Duodenal mucosa (tissue), 2 donors: ENCODE measurements at regions not wholly inside any gene's neighbourhood (a gene's known extent, or its start where the extent isn't known, plus 50 kb on each side); places are given as distances from the start of the nearest gene placed in this dataset.

ENCODE experiments used
- H3K27ac ChIP-seq: one replicate; pipeline ENCODE4 v1.7.0; 2013; ENCODE audit warnings: low read depth, low read length
- H3K27me3 ChIP-seq, 2 donors: one replicate each; pipeline ENCODE4 v1.7.0; 2013; ENCODE audit warnings: low read length in 2 of 2, control low read depth in 1 of 2; ENCODE audit not compliant: insufficient read depth in 2 of 2, control insufficient read depth in 1 of 2
- H3K36me3 ChIP-seq, 2 donors: one replicate each; pipeline ENCODE4 v1.7.0; 2013; ENCODE audit warnings: low read length in 2 of 2, control low read depth in 1 of 2; ENCODE audit not compliant: insufficient read depth in 2 of 2, control insufficient read depth in 1 of 2
- H3K4me1 ChIP-seq, 2 donors: one replicate each; pipeline ENCODE4 v1.7.0; 2013; ENCODE audit warnings: low read length in 2 of 2, control low read depth in 1 of 2; ENCODE audit not compliant: insufficient read depth in 2 of 2, control insufficient read depth in 1 of 2
- H3K4me3 ChIP-seq, 2 donors: one replicate each; pipeline ENCODE4 v1.7.0; 2013; ENCODE audit warnings: low read length in 2 of 2, low read depth in 1 of 2
- H3K9ac ChIP-seq, 2 donors: one replicate each; pipeline ENCODE4 v1.7.0; 2013; ENCODE audit warnings: low read length in 2 of 2, low read depth in 1 of 2
- H3K9me3 ChIP-seq, 2 donors: one replicate each; pipeline ENCODE4 v1.7.0; 2013; ENCODE audit warnings: low read length in 2 of 2, control low read depth in 1 of 2; ENCODE audit not compliant: control insufficient read depth in 1 of 2

GRCh38 chr18:24773101-24773500 is 312.7 kb downstream of the HRH4 start:
- H3K27me3 ChIP-seq, result no peaks in the 10 kb centered on the region
- H3K36me3 ChIP-seq, result no peaks in the 10 kb centered on the region
- no peak overlapping the region for H3K4me3 ChIP-seq
- H3K9ac ChIP-seq, result no peak overlapping the region
- H3K9me3 ChIP-seq, result no peaks in the 10 kb centered on the region
- H3K4me1 ChIP-seq, result no peaks in the 10 kb centered on the region
- H3K27ac ChIP-seq, result no peak overlapping the region

GRCh38 chr18:24776019-24776418 is 315.6 kb downstream of the HRH4 start:
- H3K27ac ChIP-seq, result no peak overlapping the region
- H3K27me3 ChIP-seq, result no peaks in the 10 kb centered on the region
- peaks cover 0 to 5% of the 10 kb centered on the region in 2 donors for H3K4me1 ChIP-seq
- no peaks in the 10 kb centered on the region for H3K9me3 ChIP-seq
- H3K4me3 ChIP-seq, result no peak overlapping the region
- no peaks in the 10 kb centered on the region for H3K36me3 ChIP-seq
- no peak overlapping the region for H3K9ac ChIP-seq

DNA sequence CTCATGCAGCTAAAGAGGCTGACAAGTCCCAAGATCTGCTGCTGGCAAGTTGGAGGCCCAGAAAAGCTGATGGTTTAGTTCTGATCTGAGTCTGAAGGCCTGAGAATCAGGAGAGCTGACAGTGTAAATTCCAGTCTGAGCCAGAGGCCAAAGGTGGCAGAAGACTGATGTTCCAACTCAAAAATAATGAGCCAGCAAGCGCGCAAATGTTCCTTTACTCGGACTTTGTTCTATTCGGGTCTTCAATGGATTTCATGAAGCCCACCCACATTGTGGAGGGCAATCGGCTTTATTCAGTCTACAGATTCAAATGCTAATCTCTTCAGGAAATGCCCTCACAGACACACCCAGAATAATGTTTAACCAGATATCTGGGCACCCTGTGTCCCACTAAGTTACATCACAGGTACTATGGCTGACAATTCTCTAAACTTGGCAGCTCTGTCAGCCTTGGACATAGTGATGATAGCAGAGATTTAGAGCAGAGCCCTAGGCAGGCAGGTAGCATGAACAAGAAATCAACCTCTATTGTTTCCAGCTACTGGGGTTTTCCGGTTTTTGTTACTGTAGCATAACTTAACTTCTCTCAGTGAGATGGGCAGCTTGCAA is 318.5 kb downstream of the HRH4 start:
- H3K4me1 ChIP-seq, result peaks cover 0 to 5% of the 10 kb centered on the region in 2 donors
- no peaks in the 10 kb centered on the region for H3K9me3 ChIP-seq
- H3K36me3 ChIP-seq, result no peaks in the 10 kb centered on the region
- H3K27ac ChIP-seq, result no peak overlapping the region
- no peaks in the 10 kb centered on the region for H3K27me3 ChIP-seq
- H3K9ac ChIP-seq, result no peak overlapping the region
- H3K4me3 ChIP-seq, result no peak overlapping the region

DNA sequence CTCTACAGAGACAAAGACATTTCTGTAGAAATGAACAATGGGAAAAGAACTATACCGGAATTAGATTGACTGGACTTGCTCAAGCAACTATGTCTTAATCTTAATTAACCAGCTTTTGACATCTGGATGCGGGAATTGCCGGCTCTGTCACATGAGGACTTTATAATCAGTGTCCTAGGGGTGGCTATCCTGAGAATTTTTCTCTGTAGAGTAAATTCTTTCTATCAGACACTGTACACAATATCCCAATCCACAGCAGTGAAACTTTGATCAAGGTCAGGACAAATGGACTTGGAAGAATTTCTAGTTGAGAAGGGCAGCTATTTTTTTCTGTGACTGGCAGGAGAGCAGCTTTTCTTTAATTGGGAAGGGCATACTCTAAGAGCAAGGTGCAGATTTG is 322.1 kb downstream of the HRH4 start:
- Histone ChIP-seq H3K27ac (no peak overlapping the region), H3K27me3 (no peaks in the 10 kb centered on the region), H3K9me3 (no peaks in the 10 kb centered on the region), H3K36me3 (no peaks in the 10 kb centered on the region), H3K9ac (no peak overlapping the region), H3K4me1 (peaks cover 0 to 5% of the 10 kb centered on the region in 2 donors), H3K4me3 (no peak overlapping the region)

GRCh38 chr18:24785019-24785418 is 324.6 kb downstream of the HRH4 start:
- Histone ChIP-seq H3K9ac (no peak overlapping the region), H3K4me3 (no peak overlapping the region), H3K36me3 (no peaks in the 10 kb centered on the region), H3K27me3 (no peaks in the 10 kb centered on the region), H3K27ac (no peak overlapping the region), H3K4me1 (no peaks in the 10 kb centered on the region), H3K9me3 (no peaks in the 10 kb centered on the region)

GRCh38 chr18:24786027-24786426 is 325.6 kb downstream of the HRH4 start:
- Histone ChIP-seq H3K9me3 (no peaks in the 10 kb centered on the region), H3K27ac (no peak overlapping the region), H3K4me3 (no peak overlapping the region), H3K27me3 (no peaks in the 10 kb centered on the region), H3K36me3 (no peaks in the 10 kb centered on the region), H3K4me1 (no peaks in the 10 kb centered on the region), H3K9ac (no peak overlapping the region)

GRCh38 chr18:24790347-24790746 is 329.9 kb downstream of the HRH4 start:
- Histone ChIP-seq H3K27ac (no peak overlapping the region), H3K9me3 (no peaks in the 10 kb centered on the region), H3K4me1 (no peaks in the 10 kb centered on the region), H3K27me3 (peaks cover 0 to 2% of the 10 kb centered on the region in 2 donors), H3K9ac (no peak overlapping the region), H3K4me3 (no peak overlapping the region), H3K36me3 (no peaks in the 10 kb centered on the region)

- H3K4me3 ChIP-seq, result no peak overlapping the region
- no peak overlapping the region for H3K27ac ChIP-seq
- peaks cover 0 to 2% of the 10 kb centered on the region in 2 donors for H3K27me3 ChIP-seq
- no peaks in the 10 kb centered on the region for H3K36me3 ChIP-seq
- H3K9me3 ChIP-seq, result no peaks in the 10 kb centered on the region
- no peak overlapping the region for H3K9ac ChIP-seq
- H3K4me1 ChIP-seq, result no peaks in the 10 kb centered on the region
These were observed 331.5 kb downstream of the HRH4 start for GRCh38 chr18:24791751-24792545.

DNA sequence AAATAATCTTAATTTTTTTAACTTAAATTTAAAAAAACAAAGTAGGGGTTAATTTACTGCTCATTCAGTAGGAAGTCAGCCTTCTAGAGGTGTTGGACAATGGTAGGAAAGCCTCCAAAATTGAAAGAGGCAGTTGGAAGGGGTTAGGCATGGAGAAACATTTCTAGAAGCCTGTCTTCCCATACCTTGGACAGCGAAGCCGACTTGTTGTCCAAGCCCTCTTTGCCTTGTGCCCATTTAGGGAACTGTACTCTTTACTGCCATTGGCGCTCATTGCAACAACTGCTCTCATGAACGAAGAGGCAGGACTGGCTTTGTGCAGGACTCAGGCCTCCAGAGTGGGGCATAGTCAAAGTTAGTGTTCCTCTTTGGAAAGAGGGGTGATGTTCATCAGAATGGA is 333.3 kb downstream of the HRH4 start:
- peaks cover 0 to 2% of the 10 kb centered on the region in 2 donors for H3K27me3 ChIP-seq
- no peaks in the 10 kb centered on the region for H3K4me1 ChIP-seq
- H3K27ac ChIP-seq, result no peak overlapping the region
- H3K36me3 ChIP-seq, result no peaks in the 10 kb centered on the region
- no peaks in the 10 kb centered on the region for H3K9me3 ChIP-seq
- H3K4me3 ChIP-seq, result no peak overlapping the region
- no peak overlapping the region for H3K9ac ChIP-seq

GRCh38 chr18:24795129-24795528 is 334.7 kb downstream of the HRH4 start:
- H3K27me3 ChIP-seq, result peaks cover 0 to 2% of the 10 kb centered on the region in 2 donors
- H3K4me1 ChIP-seq, result no peaks in the 10 kb centered on the region
- H3K9me3 ChIP-seq, result no peaks in the 10 kb centered on the region
- H3K36me3 ChIP-seq, result no peaks in the 10 kb centered on the region
- no peak overlapping the region for H3K9ac ChIP-seq
- H3K4me3 ChIP-seq, result no peak overlapping the region
- H3K27ac ChIP-seq, result no peak overlapping the region
